Vagina (tissue), 2 donors: ENCODE measurements at regions not wholly inside any gene's neighbourhood (a gene's known extent, or its start where the extent isn't known, plus 50 kb on each side); places are given as distances from the start of the nearest gene placed in this dataset.

ENCODE experiments used
- DNase-seq, 2 donors: peaks; one replicate each; pipeline ENCODE4 v3.0.0-alpha.2; 2017; ENCODE audit errors: extremely low spot score in 2 of 2
- H3K27ac ChIP-seq: fragments of 200-600 bp; sonication (generic); one replicate; pipeline ENCODE4 v1.5.1; 2019
- H3K27me3 ChIP-seq: fragments of 200-600 bp; sonication (generic); one replicate; pipeline ENCODE4 v1.5.1; 2019
- H3K36me3 ChIP-seq, 2 donors: fragments of 200-600 bp; sonication (generic); one replicate each; pipeline ENCODE4 v1.5.1; 2017 to 2019
- H3K4me1 ChIP-seq: fragments of 200-600 bp; sonication (generic); one replicate; pipeline ENCODE4 v1.5.1; 2019
- H3K4me3 ChIP-seq, 2 donors: fragments of 200-600 bp; sonication (generic); 1 replicate in 1 of 2; 2 replicates in 1 of 2; pipeline ENCODE4 v1.5.1; 2016 to 2019
- H3K9me3 ChIP-seq: fragments of 200-600 bp; sonication (generic); one replicate; pipeline ENCODE4 v1.5.1; 2019
- POLR2A ChIP-seq, 2 donors: fragments of 450-650 bp; IDR thresholded peaks; one replicate each; pipeline ENCODE4 v1.6.1; 2017; ENCODE audit warnings: antibody characterized with exemption in 2 of 2, mild to moderate bottlenecking in 2 of 2, moderate library complexity in 2 of 2
- POLR2AphosphoS5 ChIP-seq, 2 donors: sonication (generic); formaldehyde crosslinking; IDR thresholded peaks; one replicate each; pipeline ENCODE4 v1.9.0; 2017; ENCODE audit warnings: antibody characterized with exemption in 2 of 2, mild to moderate bottlenecking in 2 of 2, low read depth in 1 of 2; ENCODE audit not compliant: insufficient read depth in 1 of 2
- intact Hi-C: fragments of 100-400 bp; cut with DNase I; formaldehyde crosslinking; loops from one replicate; pipeline ENCODE4 v1.15.1; 2023
- TF ChIP-seq, protein P1 (sequence below), 3 experiments: fragments of 450-650 bp in 2 of 3; fragments of 200-600 bp in 1 of 3; sonication (generic) in 1 of 3; IDR thresholded peaks; one replicate each; pipeline ENCODE4 v1.5.1; 2017 to 2019; ENCODE audit warnings: antibody characterized with exemption in 3 of 3, mild to moderate bottlenecking in 2 of 3, moderate library complexity in 2 of 3

DNA sequence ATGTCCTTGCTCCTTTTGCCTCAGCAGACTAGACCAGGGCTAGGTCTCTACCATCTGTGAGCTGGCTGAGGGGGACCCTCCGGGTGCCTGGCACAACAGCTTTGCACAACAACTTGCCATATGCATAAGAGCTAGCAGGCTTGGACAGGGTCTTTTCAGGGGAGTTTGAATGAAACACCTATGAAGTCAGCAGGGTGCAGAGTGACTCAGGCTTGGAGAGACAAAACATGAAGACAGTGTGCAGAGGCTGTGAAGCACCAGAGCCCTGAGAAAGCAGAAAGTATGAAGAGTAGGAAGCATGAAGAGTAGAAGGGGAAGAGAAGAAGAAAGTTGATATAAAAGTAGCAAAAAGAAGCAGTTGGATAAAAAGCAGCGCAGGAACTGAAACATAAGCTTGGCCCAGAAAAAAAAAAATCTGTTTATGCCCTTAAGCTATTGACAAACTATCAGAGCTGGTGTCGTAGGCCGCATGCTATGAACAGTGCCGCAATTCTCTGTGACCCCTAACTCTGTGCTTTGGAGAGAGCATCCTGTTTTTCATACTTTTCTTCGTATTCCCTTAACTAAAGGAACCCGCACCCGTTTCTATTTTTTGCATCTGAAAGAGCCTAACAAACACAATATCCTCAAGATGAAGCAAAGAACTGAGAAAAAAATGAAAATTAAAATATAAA, 52.7 kb upstream of the FAM216B start:
- H3K9me3 ChIP-seq, result no peaks in the 10 kb centered on the region
- H3K4me1 ChIP-seq, result no peaks in the 10 kb centered on the region
- no peaks in the 10 kb centered on the region for H3K36me3 ChIP-seq
- DNase-seq, result no peak
- H3K27ac ChIP-seq, result no peak overlapping the region
- no peak overlapping the region for H3K4me3 ChIP-seq
- no peak for TF ChIP-seq POLR2A (IDR thresholded peaks at IDR 0.05)
- TF ChIP-seq POLR2AphosphoS5 (IDR thresholded peaks at IDR 0.05; ENCODE audit: insufficient read depth in 1 of 2, low read depth in 1 of 2), result no peak
- TF ChIP-seq, protein P1, sequence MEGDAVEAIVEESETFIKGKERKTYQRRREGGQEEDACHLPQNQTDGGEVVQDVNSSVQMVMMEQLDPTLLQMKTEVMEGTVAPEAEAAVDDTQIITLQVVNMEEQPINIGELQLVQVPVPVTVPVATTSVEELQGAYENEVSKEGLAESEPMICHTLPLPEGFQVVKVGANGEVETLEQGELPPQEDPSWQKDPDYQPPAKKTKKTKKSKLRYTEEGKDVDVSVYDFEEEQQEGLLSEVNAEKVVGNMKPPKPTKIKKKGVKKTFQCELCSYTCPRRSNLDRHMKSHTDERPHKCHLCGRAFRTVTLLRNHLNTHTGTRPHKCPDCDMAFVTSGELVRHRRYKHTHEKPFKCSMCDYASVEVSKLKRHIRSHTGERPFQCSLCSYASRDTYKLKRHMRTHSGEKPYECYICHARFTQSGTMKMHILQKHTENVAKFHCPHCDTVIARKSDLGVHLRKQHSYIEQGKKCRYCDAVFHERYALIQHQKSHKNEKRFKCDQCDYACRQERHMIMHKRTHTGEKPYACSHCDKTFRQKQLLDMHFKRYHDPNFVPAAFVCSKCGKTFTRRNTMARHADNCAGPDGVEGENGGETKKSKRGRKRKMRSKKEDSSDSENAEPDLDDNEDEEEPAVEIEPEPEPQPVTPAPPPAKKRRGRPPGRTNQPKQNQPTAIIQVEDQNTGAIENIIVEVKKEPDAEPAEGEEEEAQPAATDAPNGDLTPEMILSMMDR (IDR thresholded peaks at IDR 0.05), result no peak
- intact Hi-C loops, result no loop called here
- no peaks in the 10 kb centered on the region for H3K27me3 ChIP-seq

DNA sequence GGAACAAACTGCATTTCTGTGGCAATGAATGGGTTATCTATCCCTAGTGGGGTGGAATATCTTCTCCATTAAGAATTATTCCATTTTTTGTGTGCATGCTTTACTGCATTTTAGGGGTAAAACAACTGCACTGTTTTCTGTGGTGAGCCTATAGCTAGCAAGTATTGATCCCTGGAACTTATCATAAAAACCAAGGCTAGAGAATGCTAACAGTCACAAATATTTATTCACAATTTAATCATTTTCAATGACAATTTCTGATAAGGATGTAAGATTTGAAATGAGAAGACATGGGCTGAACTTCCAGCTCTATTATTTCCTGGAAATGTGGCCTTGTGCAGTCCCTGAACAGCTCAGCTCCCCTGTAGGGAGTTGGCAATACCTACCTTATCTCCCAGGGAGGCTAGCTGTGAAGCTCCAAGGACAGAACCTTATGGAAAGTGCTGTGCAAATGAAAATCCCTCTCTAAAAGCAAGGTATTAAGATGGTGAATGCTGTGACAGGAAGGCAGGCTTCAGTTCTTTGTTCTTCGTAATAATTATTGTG, 51.5 kb upstream of the FAM216B start:
- no peaks in the 10 kb centered on the region for H3K27me3 ChIP-seq
- no peaks in the 10 kb centered on the region for H3K9me3 ChIP-seq
- no peaks in the 10 kb centered on the region for H3K36me3 ChIP-seq
- H3K27ac ChIP-seq, result no peak overlapping the region
- DNase-seq, result no peak
- H3K4me1 ChIP-seq, result no peaks in the 10 kb centered on the region
- TF ChIP-seq, protein P1 (IDR thresholded peaks at IDR 0.05), result no peak
- no peak for TF ChIP-seq POLR2AphosphoS5 (IDR thresholded peaks at IDR 0.05; ENCODE audit: insufficient read depth in 1 of 2, low read depth in 1 of 2)
- no peak for TF ChIP-seq POLR2A (IDR thresholded peaks at IDR 0.05)
- no peak overlapping the region for H3K4me3 ChIP-seq
- intact Hi-C loops, result no loop called here
